Astrocyte of the spinal cord (primary cell): ENCODE measurements at regions not wholly inside any gene's neighbourhood (a gene's known extent, or its start where the extent isn't known, plus 50 kb on each side); places are given as distances from the start of the nearest gene placed in this dataset.

Source experiments
- DNase-seq: peaks from one replicate; pipeline ENCODE4 v3.0.0; 2011; ENCODE audit warnings: low read depth, low spot score
- H3K4me3 ChIP-seq: 2 replicates; pipeline ENCODE4 v1.5.1; 2011; ENCODE audit warnings: low read depth, mild to moderate bottlenecking, low read length, moderate library complexity
- in situ Hi-C: cut with HindIII; loops from 2 replicates; pipeline ENCODE4 v1.10.0; 2017; ENCODE audit warnings: low sequenced_read_pairs
- TF ChIP-seq, protein P1 (sequence below): IDR thresholded peaks from 2 replicates; pipeline ENCODE4 v1.5.1; 2012; ENCODE audit warnings: low read depth, mild to moderate bottlenecking, low read length, inconsistent platforms

DNA sequence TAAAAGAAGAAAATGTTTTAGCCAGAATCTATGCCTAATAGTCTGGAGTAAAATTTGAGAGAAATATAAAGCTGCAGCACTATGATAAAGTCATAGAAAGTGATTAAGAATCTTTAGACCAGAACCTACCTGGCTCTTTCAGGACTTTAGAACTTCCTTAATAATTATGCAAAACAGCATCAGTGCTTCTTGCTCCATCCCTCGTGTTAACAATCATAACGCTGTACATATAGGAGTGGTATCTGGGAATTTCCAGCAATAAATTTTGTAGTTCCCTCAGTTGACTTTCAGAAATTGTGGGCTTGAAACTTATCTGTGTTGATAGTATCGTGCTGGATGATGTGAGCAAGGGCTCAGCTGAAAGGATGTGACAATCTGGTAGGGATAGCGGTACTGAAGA is 102.1 kb upstream of the RASGEF1B start:
- in situ Hi-C loops, result no loop called here
- TF ChIP-seq, protein P1, sequence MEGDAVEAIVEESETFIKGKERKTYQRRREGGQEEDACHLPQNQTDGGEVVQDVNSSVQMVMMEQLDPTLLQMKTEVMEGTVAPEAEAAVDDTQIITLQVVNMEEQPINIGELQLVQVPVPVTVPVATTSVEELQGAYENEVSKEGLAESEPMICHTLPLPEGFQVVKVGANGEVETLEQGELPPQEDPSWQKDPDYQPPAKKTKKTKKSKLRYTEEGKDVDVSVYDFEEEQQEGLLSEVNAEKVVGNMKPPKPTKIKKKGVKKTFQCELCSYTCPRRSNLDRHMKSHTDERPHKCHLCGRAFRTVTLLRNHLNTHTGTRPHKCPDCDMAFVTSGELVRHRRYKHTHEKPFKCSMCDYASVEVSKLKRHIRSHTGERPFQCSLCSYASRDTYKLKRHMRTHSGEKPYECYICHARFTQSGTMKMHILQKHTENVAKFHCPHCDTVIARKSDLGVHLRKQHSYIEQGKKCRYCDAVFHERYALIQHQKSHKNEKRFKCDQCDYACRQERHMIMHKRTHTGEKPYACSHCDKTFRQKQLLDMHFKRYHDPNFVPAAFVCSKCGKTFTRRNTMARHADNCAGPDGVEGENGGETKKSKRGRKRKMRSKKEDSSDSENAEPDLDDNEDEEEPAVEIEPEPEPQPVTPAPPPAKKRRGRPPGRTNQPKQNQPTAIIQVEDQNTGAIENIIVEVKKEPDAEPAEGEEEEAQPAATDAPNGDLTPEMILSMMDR, result no peak
- H3K4me3 ChIP-seq, result no peak overlapping the region
- no peak for DNase-seq

DNA sequence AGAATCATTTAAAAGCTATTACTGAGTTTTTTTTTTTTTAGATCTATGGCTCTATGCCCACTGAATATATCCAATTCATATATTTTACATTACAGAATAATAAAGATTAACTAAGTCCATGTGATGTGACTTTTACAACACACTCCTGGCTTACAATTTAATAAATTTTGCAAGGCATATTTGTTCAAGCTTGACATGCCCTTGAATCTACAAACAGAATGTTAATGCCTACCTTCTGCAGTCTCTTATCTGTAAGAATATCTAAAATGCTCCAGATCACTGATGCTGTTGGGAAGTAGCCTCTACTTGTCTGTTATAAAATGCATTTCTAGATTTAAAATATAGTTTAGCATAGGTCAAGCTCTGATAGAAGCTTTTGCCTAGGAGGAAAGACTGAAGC is 100.7 kb upstream of the RASGEF1B start:
- H3K4me3 ChIP-seq, result no peak overlapping the region
- in situ Hi-C loops, result no loop called here
- TF ChIP-seq, protein P1, result no peak
- DNase-seq, result no peak

DNA sequence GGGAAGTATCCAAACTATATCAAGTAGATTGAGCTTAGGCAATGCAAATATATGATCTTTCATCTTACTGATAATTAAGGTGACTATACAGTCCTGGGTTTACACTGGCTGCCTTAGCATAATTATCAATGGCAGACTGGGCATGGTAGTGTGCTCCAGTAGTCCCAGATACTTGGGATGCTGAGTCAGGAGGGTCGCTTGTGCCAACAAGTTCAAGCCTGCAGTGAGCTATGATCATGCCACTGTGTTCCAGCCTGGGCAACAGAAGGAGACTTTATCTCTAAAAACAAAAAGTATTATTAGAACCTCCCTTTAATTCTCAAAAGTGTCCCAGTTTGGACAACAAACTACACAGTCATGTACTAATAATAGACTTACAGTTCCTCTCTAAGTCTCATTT is 99.4 kb upstream of the RASGEF1B start:
- no peak overlapping the region for H3K4me3 ChIP-seq
- TF ChIP-seq, protein P1, result no peak
- in situ Hi-C loops, result no loop called here
- DNase-seq, result no peak

GRCh38 chr4:81566161-81566591 is 94.5 kb upstream of the RASGEF1B start:
- in situ Hi-C loops, result no loop called here
- DNase-seq, result no peak
- TF ChIP-seq, protein P1, result no peak
- H3K4me3 ChIP-seq, result no peak overlapping the region

- no peak overlapping the region for H3K4me3 ChIP-seq
- in situ Hi-C loops, result no loop called here
- DNase-seq, result peak; percentile 8
- TF ChIP-seq, protein P1, result no peak
Observed at GRCh38 chr4:81565142-81565870, 93.6 kb upstream of the RASGEF1B start.

DNA sequence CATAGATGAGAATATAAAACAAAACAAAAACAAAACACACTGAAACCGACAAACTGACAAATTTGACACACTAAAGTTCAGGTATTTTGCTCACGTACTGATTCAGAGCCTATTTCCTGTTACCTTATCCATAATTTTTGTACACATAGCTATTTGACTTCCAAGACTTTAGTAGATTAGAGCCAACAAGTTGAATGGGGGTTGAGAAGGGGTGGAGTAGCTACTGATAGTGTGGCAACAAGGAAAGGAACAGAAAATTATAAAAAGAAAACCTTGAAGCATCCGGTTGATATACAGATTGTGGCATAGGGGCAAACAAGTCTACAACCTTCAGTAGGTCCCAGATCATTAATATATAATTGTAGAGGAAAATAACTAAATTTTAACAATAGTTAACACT is 92.3 kb upstream of the RASGEF1B start:
- DNase-seq, result no peak
- in situ Hi-C loops, result no loop called here
- TF ChIP-seq, protein P1, result no peak
- H3K4me3 ChIP-seq, result no peak overlapping the region
